CD4-positive, alpha-beta T cell treated with Interleukin-4 for 1 hour (primary cell): ENCODE measurements at regions not wholly inside any gene's neighbourhood (a gene's known extent, or its start where the extent isn't known, plus 50 kb on each side); places are given as distances from the start of the nearest gene placed in this dataset.
"Not testable (repeated sequence)": the region's sequence is repeated elsewhere in the genome, so short reads cannot be mapped to it uniquely, and the experiment has no call there.

Source experiments
- DNase-seq, 2 donors: peaks; one replicate each; pipeline ENCODE4 v3.0.0-alpha.2; 2020 to 2022

DNA sequence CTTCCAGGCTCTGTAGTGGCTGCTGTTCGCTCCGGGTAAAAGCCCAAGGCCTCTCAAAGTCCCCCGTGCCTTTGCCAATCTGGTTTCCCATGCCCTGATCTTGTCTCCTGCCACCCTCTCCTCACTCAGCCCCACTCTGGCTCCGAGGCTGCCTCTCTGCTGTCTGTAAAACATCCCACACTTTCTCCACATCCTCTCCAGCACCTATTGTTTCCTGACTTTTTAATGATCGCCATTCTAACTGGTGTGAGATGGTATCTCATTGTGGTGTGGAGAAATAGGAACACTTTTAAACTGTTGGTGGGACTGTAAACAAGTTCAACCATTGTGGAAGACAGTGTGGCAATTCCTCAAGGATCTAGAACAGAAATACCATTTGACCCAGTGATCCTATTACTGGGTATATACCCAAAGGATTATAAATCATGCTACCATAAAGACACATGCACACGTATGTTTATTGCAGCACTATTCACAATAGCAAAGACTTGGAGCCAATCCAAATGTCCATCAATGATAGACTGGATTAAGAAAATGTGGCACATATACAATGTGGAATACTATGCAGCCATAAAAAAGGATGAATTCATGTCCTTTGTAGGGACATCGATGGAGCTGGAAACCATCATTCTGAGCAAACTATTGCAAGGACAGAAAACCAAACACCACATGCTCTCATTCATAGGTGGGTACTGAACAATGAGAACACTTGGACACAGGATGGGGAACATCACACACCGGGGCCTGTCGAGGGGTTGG, 112.9 kb downstream of the VEGFA start:
- DNase-seq = not testable (repeated sequence)

DNA sequence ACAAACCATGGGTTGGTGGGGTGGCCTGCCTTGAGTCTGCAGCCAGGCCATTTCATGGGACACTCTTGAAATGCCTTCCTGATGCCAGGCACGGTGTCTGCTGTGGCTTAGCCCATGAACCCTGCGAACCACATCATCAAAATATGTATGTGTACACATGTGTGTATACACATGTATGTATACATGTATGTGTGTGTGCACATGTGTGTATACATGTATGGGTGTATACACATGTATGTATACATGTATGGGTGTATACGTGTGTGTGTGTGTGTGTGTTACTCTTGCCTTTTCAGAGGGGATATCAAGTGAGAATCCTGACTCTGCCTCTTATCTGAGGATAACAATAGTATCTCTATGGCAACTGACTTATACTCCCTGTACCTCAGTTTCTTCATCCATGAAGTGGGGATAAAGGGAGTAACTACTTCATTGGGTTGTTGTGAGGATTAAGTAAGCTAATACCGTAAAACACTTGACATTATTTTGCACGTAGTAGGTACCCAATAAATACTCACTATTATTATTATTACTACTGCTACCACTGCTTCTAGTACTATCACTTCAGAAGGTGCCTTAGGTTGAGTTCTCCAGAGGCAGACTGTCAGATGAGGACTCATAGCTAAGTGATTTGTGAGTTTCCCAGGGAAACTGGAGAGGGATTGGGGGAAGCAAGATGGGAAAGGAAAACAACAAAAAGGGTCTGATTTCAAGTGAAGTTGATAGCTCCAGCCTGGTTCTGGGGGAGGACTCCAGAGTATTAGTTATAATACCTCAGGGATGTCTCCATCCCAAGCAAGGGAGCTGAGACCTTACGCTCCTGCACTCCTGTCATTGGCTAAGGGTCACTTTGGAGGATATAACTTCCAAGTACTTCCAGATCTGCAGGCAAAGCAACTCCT, 110.5 kb downstream of the VEGFA start:
- DNase-seq = no peak

DNA sequence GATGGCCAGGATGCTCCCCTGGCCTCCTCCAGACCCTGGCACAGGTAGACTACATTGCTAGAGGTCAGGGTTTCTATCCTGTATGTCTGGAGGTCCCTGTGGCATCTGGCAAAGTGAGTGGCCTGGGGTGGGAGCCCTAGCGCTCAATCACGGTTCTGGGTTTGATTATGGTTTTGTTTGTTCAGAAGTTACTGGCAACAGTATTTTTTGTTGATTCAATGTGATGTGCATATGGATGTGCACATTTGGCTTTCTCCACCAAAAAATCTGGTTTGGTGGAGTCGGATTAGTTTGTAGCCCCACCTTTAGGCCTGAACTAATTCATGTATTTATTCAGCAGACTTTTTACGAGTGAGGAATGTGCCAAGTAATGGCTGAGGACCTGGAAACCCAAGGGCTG, 109.7 kb downstream of the VEGFA start:
- no peak for DNase-seq

DNA sequence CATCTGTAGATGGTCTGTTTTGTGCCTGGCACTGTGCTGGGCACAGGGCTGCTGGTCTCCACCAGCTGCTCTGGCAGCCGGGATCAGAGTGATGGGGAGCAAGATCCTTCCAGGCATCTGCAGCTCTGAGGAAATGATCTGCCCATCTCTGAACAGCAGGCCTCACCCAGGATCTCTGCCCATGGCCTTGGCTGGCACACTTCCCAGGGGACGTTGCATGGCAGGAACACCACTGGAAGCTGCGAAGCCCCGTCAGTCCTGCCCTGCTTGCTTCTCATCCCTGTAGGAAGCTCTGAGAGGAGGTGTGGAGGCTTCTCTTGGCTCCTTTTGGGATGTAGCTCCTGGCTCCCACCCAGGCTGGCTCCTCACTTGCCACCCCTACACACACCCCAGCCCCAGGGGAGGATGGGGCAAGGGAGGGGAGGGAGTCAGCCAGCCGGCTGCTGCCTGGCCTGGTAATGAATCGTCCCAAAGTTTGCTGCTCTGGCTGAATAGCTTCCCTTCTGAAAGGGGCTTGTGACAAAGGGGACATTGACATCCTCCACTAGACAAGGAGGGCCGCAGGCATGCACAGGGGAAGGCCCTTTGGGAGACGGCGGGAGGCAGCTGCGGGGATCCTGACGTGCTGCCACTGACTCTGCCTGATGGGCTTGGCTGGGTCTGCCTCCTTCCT, 108.9 kb downstream of the VEGFA start:
- no peak for DNase-seq

DNA sequence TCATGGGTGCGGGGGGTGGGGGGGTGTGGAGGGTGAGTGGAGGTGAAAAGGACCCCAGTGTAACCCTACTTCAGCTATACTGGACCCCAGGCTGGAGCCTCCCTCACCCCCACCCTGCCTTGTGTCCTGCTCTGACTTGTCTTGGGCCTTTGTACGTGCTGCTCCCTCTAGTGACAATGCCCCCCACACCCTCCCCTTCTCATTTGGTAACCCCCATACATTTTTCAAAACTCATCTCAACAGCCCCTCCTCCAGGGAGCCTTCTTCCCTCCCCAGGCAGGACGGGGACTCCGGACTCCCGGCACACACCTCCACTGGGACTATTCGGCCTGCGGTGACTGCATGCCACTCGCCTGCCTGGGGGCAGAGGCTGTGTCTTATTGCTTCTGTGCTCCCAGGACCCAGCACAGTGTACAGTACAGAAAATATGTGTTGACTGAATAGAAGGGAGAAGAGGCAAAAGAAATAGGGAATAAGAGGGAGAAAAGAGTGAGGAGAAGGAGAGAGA, 108.2 kb downstream of the VEGFA start:
- no peak for DNase-seq

DNA sequence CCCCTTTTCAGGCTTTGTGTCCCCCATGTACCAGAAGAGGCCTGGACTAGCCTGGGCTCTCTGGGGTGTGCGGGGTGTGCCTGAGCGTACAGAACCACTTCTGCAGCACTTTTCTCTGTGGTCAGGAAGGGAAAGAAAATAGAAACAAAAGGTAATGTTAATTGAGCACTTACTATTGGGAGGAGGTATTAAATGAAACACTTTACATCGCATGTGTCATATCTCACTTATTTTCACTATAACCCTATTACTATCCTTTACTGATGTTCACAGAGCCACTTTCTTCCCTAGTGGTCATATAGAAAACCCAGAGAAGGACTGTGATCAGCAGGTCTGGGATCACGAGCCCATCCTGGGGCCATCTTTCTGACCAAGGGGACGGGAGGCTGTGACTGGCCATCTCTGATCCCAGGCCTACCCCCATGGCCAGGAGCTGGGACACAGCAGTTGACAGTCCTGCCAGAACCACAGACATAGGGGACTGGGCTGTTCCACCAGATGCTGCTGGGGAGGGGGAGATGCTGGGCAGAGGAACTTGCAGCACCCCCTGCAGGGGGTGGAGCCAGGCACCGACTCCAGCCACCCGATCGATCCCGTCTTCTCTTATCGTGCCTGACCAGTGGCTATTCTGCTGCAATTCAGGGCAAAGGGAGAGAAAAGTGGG, 107.6 kb downstream of the VEGFA start:
- no peak for DNase-seq

DNA sequence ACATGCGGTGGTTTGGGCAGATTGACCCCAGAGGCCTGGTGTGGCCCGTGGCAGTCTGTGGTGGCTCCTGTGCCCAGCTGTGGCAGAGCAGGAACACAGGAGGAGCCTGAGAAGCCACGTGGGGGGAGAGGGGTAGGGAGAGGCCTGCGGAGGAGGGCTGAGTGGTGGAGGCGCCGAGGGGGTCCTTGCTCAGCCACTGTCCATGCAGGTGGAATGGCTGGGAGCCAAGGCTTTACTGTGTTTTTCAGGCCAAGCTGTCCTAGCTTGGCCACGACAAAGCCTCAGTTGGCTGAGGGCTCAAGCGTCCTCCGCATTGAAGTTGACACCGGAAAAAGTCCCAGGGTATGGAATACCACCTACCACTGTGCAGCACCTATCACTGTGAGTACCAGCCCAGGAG, 107.0 kb downstream of the VEGFA start:
- DNase-seq = no peak

DNA sequence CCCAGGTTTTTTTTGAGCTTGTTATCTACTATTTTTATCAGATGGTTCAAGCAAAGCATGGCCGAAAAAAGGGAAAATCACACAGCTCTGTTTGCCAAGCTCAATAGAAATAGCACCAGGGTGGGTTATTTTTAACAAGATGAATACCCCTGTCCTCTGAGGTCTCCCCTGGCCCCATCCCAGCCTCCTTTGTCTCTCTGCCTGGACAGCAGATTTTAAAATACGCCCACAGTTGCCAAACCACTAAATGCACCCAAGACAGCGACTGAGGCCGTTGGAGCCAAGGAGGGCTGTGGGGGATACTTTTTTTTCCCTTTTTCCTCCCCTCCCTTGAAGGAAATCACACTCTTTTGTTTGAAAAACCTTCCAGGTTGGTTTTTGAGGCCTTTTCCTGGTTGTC, 106.6 kb downstream of the VEGFA start:
- DNase-seq = no peak

DNA sequence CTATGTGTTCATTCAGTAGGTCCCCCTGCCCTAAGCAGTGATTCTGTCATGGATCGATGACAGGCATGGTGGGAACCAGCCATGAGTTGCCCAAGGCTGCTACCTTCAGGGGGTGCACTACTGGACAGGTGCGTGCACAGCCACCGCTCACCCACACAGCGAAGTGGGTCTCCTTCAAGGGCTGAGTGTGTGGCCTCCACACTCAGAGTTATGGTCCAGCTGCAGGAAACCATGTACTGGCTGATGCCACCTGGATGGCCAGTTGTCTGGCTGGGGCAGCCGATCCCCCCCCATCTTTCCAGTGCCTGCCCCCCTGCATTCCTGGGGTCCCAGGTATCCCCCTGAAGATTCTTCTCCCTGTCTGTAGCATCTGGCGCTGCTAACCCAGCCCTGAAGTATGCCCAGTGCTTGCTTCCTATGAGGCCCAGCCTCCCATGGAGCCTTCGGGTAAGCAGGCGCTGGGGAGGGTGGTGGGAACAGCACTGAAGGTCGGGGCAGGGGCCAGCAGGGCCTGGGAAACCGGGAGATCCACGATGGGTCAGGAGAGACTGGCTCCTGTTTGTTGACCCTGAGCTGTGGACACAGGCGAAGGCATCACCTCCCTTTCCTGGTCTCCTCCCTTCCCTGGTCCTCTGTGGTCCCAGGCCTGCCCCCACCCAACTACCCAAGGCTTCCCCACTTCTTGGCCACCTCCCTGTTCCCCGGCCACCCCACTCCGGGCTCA, 106.0 kb downstream of the VEGFA start:
- DNase-seq = no peak

DNA sequence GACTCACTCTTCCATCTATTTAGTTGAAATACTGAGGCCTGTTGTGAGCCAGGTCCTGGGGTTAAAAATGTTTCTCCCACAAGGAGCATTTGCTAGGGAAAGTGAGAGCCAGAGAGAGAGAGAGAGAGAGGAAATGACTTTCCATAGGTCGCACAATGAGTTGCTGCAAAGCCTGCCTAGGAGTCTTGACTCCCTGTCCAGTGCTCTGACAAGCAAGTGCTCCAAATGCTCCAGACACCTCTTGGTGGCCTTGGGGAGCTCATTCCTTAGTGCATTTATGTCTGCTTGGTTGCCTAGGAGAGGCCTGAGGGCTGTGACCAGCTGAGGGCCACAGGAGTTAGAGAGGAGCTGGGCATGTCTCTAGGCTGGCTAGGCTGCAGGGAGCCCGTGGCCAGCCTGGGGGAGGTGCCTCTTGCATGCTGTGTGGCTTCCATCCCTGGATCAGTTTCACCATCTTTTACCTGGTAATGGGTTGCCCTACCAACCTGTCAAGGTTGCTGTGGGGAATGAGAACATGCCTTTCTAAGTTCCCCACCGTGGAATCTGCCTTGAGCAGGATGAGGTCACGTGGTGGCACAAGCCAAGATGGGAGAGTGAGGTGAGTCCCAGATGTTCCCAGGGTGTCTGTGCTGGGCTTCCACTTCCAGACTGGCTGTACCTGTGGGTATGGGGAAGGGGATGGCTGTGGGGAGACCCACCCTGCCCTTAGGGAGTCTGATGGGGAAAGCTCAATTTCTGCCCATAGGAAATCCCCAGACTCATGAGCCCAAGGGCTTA, 105.0 kb downstream of the VEGFA start:
- DNase-seq = no peak

DNA sequence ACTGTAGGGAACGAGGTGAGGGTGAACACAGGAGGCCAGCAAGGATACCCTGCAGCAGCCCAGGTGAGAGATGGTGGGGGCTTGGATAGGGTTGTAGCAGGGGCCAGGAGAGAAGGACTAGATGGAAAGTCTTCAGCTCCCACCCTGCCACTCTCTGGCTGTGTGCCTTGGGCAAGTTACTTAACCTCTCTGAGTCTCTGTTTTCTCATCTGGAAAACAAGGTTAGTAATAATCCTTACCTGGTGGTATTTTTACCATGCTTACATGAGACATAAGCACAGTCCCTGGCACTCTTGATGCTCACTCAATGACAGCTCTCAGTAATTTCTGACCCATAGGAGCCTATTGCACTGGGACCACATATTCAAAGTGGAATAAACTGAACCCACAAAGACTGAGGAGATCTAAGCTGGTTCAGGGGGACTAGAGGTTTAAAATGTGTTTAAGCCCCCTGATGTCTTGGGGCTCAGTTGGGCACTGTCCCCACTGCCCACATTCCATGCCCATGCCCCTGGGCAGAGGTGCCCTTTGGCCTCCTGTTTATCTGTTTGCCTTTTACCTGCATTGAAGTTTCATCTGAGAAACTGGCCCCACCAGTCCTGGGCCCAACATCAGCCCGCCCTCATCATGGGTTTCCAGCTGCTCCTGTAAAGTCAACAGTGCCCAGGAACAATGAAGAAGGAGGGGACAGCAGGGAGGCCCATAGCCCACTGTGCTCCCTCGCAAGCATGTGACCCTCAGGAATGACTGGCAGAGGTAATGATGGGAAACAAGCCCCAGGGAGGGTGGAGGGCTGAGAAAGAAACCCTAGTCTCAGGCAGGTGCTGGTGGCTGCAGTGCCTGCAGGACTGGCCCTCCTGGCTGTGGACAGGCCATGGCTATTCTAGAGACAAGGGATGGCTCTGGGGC, 104.0 kb downstream of the VEGFA start:
- no peak for DNase-seq

DNA sequence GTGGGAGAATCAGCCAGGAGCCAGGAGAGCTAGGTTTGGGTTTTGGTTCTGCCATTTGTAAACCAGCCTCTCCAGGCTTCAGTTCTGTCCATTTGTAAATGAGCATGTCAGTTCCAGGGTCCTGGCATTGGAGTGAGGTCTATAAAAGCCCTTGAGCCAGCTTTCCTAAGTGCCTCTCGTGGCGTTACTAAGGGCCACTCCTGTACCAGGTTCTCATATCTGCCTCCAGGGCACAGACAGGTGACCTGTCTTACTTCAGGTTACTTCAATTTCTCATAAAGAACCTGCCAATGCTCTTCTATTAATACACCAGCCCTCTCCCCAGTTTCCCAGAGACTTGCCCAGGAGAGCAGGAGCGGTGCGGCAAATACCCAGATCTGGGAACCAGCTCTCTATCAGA, 101.9 kb downstream of the VEGFA start:
- no peak for DNase-seq

DNA sequence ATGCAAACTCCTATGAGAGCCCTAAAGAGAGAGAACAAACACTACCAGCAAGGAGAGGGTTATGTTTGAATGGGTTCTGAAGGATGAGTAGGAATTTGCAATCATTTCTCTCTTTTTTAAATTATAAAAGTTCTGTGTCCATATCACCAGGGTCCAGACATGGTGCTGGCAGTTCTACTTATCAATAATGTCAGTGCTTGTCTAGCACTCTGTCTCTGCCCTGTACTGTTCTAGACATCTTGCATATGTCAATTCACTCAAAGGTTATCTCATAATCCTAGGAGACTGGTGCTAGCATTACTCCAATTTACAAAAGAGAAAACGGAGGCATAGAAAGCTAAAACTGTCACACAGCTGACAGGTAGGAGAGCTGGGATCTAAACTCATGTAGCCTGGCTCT, 101.3 kb downstream of the VEGFA start:
- DNase-seq = no peak

DNA sequence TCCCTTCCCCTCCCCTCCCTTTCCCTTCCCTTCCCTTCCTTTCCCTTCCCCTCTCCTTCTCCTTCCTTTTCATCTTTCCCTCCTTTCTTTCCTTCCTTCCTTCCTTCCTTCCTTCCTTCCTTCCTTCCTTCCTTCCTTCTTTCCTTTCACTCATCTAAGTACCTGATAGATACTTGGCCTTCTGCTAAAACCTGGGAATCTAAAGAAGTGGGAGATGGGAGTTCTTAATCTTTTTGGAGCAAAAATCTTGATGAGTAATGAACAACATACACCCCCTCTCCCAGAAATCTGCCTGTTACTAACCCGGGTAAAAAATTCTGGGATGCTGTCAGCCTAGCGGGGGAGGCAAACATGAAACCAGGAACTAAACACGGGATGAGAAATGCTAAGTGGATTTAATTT, 100.7 kb downstream of the VEGFA start:
- no peak for DNase-seq

DNA sequence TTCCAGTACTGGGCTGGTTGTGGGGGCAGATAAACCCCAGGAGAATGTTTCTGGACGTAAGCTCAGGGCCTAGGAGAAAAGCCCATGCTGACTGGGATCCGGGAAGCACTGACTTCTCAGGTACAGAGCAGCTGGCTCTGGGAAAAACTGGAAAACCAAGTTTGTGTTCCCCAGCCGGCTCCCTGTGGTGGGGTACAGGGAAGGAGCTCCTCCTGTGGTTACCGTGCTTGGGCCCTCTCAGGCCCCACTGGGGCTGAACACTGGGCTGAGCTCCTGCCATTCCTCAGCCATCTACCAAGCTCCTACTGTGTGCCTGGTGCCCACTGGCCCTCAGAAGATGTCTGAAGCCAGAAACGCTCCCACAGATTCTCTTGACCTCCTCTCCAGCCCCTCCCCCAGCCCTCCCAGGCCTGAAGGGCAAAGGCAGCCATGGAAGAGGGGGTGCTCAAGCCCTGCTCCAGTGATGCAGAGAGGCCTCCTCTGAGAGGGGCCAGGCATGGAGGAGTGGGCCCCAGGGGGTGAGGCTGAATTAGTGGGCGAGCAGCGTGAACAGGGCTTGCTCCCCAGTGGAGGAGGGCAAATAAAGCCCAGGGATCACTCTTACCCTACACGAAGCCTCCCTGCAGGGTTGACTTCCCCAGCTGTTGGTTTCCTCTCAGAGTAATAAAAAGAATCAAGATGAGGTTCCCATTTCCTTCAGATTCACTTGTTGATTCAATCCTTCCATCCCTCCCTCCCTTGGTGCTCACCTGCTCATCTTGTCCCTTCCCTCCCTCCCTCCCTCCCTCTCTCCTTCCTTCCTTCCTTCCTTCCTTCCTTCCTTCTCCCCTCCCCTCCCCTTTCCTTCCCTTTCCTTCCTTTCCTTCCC, 100.0 kb downstream of the VEGFA start:
- no peak for DNase-seq

DNA sequence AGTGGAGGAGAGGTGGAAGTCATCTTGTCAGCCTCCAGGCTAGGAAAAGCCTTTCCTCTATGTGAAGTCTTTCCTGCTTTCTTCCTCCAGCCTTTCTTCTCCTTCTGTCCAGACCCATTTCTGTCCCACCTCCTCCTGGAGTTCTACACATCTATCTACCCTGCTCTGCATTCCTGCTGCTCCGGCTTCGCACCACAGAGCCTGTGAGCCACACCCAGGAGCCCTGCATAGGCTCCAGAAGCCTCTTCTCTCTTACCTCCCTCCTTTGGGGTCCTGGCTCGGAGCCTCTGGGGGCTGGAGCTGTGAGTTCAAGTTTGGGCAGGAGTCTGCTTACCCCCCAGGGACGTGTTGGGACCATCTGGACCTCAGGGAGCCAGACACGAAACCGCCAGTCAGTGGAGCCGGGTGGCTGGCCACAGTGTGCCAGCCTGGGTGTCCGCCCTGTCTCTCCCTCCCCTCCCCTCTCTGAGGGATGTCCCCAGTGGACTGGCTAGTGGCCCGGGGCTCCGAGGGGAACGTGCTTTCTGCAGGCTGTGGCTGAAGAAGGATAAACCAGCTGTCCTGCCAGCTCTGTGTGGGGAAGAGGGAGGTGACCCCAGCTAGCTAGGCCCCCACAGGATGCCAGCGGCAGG, 99.2 kb downstream of the VEGFA start:
- DNase-seq = no peak

DNA sequence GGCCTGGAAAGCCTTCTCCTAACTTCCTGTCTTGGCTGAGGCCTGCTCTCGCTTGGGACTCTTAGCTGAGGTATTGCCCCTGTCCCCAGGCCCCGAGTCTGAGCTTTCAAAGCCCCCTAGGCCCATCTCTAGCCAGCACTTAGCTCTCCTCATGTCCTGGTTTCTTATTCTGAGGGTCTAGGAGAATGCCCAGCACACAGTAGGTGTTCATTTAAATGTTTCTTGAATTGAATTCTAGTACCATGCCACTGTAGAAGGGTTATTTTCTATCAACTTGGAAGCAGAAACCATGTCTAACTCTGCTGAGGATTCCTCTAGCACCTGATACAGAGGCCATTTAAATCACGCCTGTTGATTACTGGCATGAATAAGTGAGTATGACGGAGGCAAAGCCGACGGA, 98.5 kb downstream of the VEGFA start:
- no peak for DNase-seq

DNA sequence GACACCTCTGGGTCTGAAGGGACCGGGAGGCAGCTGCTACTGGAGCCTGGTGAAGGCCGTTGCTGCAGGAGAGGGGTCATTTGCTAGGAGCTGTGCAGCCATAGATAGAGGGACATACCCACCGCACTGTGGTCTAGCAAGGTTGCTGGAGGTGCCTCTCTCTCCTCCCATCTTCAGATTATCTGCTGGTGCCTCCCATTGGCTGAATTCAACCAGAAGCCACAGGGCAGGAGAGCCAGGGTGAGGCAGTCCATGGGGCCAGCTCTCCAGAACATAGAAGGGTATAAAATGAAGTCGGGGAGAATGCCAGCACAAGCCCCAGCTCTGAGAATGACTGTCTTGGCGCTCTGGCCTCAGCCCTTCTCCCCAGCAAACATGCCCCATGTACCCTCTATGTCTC, 98.0 kb downstream of the VEGFA start:
- no peak for DNase-seq

DNA sequence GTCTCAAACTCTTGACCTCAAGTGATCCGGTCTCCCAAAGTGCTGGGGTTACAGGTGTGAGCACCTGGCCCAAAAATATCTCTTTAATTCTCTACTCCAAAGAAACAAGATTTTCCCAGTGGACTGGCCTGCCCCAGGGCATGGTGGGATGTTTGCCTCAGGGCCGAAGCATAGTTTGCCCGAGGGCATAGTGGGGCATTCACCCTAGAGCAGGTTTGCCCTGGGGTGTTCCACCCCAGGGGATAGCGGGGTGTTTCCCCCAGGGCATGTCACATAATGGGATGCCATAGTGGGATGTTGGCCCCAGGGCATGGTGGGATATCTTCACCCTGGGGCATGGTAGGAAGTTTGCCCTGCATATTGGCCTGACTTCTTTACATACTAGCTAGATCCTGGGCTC, 97.2 kb downstream of the VEGFA start:
- DNase-seq = no peak
